NCI-H345 treated with DMSO at 0.1 percent for 48 hours (cell line): ENCODE measurements at regions not wholly inside any gene's neighbourhood (a gene's known extent, or its start where the extent isn't known, plus 50 kb on each side); places are given as distances from the start of the nearest gene placed in this dataset.
"Not testable (repeated sequence)": the region's sequence is repeated elsewhere in the genome, so short reads cannot be mapped to it uniquely, and the experiment has no call there.

Experiments
- DNase-seq: peaks from one replicate; lab custom pipeline; 2025; ENCODE audit not compliant: unreplicated experiment; lab: John Stamatoyannopoulos, UW

GRCh38 chr11:134658481-134659225 lies 246.6 kb upstream of the B3GAT1 start:
- DNase-seq = no peak

GRCh38 chr11:134657631-134658030 lies 245.6 kb upstream of the B3GAT1 start:
- DNase-seq = no peak

- no peak for DNase-seq
Observed at GRCh38 chr11:134656861-134657540, 245.0 kb upstream of the B3GAT1 start.

GRCh38 chr11:134656086-134656840 lies 244.2 kb upstream of the B3GAT1 start:
- not testable (repeated sequence) for DNase-seq

GRCh38 chr11:134655189-134655989 lies 243.3 kb upstream of the B3GAT1 start:
- no peak for DNase-seq

- no peak for DNase-seq
Observed at GRCh38 chr11:134654161-134654915, 242.3 kb upstream of the B3GAT1 start.

GRCh38 chr11:134652586-134653255 lies 240.7 kb upstream of the B3GAT1 start:
- DNase-seq = no peak

GRCh38 chr11:134647066-134647743 lies 235.2 kb upstream of the B3GAT1 start:
- DNase-seq = no peak

- no peak for DNase-seq
Observed at GRCh38 chr11:134646561-134646960, 234.5 kb upstream of the B3GAT1 start.

GRCh38 chr11:134645576-134645975 lies 233.5 kb upstream of the B3GAT1 start:
- DNase-seq = no peak

- peak; percentile 15 for DNase-seq
Observed at GRCh38 chr11:134644476-134645456, 232.7 kb upstream of the B3GAT1 start.

GRCh38 chr11:134643115-134644012 lies 231.3 kb upstream of the B3GAT1 start:
- no peak for DNase-seq

GRCh38 chr11:134642206-134642605 lies 230.2 kb upstream of the B3GAT1 start:
- no peak for DNase-seq

GRCh38 chr11:134640971-134641968 lies 229.2 kb upstream of the B3GAT1 start:
- DNase-seq = no peak

- no peak for DNase-seq
Observed at GRCh38 chr11:134640536-134640935, 228.5 kb upstream of the B3GAT1 start.
